ENCODE measurements at regions not wholly inside any gene's neighbourhood (a gene's known extent, or its start where the extent isn't known, plus 50 kb on each side); places are given as distances from the start of the nearest gene placed in this dataset.

GRCh38 chr7:83856094-83856493 lies 207.2 kb upstream of the SEMA3E start:
- no peak for TF ChIP-seq EP300 (IDR thresholded peaks at IDR 0.05; ENCODE audit: borderline replicate concordance)
- TF ChIP-seq ZBTB7A (IDR thresholded peaks at IDR 0.05; ENCODE audit: low read depth), result no peak
- no peak for TF ChIP-seq YY1 (IDR thresholded peaks at IDR 0.05; ENCODE audit: low read depth)
- TF ChIP-seq CEBPB (IDR thresholded peaks at IDR 0.05), result no peak
- TF ChIP-seq EGR1 (IDR thresholded peaks at IDR 0.05), result no peak
- TF ChIP-seq FOXM1 (IDR thresholded peaks at IDR 0.05; ENCODE audit: borderline replicate concordance, low read depth), result no peak
- TF ChIP-seq TEAD4 (IDR thresholded peaks at IDR 0.05), result no peak
- no peak for TF ChIP-seq RAD21 (IDR thresholded peaks at IDR 0.05; ENCODE audit: low read depth)
- TF ChIP-seq REST (IDR thresholded peaks at IDR 0.05; ENCODE audit: low read depth), result no peak
- TF ChIP-seq USF1 (IDR thresholded peaks at IDR 0.05), result no peak
- TF ChIP-seq TAF1 (IDR thresholded peaks at IDR 0.05; ENCODE audit: low read depth), result no peak
- no peak for TF ChIP-seq NFIC (IDR thresholded peaks at IDR 0.05)
- no peak for TF ChIP-seq CREB1 (IDR thresholded peaks at IDR 0.05; ENCODE audit: low read depth)
- no peak for TF ChIP-seq TCF12 (IDR thresholded peaks at IDR 0.05; ENCODE audit: low read depth)
- no peak for TF ChIP-seq MAX (IDR thresholded peaks at IDR 0.05)

GRCh38 chr7:83852136-83852535 lies 203.2 kb upstream of the SEMA3E start:
- TF ChIP-seq ZBTB7A (IDR thresholded peaks at IDR 0.05; ENCODE audit: low read depth), result no peak
- no peak for TF ChIP-seq RAD21 (IDR thresholded peaks at IDR 0.05; ENCODE audit: low read depth)
- no peak for TF ChIP-seq CEBPB (IDR thresholded peaks at IDR 0.05)
- no peak for TF ChIP-seq EGR1 (IDR thresholded peaks at IDR 0.05)
- TF ChIP-seq YY1 (IDR thresholded peaks at IDR 0.05; ENCODE audit: low read depth), result no peak
- TF ChIP-seq FOXM1 (IDR thresholded peaks at IDR 0.05; ENCODE audit: borderline replicate concordance, low read depth), result no peak
- no peak for TF ChIP-seq CREB1 (IDR thresholded peaks at IDR 0.05; ENCODE audit: low read depth)

- TF ChIP-seq TAF1 (IDR thresholded peaks at IDR 0.05; ENCODE audit: low read depth), result no peak
- no peak for TF ChIP-seq USF1 (IDR thresholded peaks at IDR 0.05)
- no peak for TF ChIP-seq YY1 (IDR thresholded peaks at IDR 0.05; ENCODE audit: low read depth)
- no peak for TF ChIP-seq CEBPB (IDR thresholded peaks at IDR 0.05)
- no peak for TF ChIP-seq EP300 (IDR thresholded peaks at IDR 0.05; ENCODE audit: borderline replicate concordance)
- no peak for TF ChIP-seq ZBTB7A (IDR thresholded peaks at IDR 0.05; ENCODE audit: low read depth)
- no peak for TF ChIP-seq RAD21 (IDR thresholded peaks at IDR 0.05; ENCODE audit: low read depth)
- TF ChIP-seq CREB1 (IDR thresholded peaks at IDR 0.05; ENCODE audit: low read depth), result no peak
- no peak for TF ChIP-seq EGR1 (IDR thresholded peaks at IDR 0.05)
- TF ChIP-seq NFIC (IDR thresholded peaks at IDR 0.05), result no peak
- TF ChIP-seq TEAD4 (IDR thresholded peaks at IDR 0.05), result no peak
- TF ChIP-seq TCF12 (IDR thresholded peaks at IDR 0.05; ENCODE audit: low read depth), result no peak
- TF ChIP-seq FOXM1 (IDR thresholded peaks at IDR 0.05; ENCODE audit: borderline replicate concordance, low read depth), result no peak
- no peak for TF ChIP-seq MAX (IDR thresholded peaks at IDR 0.05)
- TF ChIP-seq REST (IDR thresholded peaks at IDR 0.05; ENCODE audit: low read depth), result no peak
Observed at GRCh38 chr7:83851551-83851950, 202.6 kb upstream of the SEMA3E start.

- TF ChIP-seq USF1 (IDR thresholded peaks at IDR 0.05), result no peak
- no peak for TF ChIP-seq MAX (IDR thresholded peaks at IDR 0.05)
- TF ChIP-seq YY1 (IDR thresholded peaks at IDR 0.05; ENCODE audit: low read depth), result no peak
- TF ChIP-seq RAD21 (IDR thresholded peaks at IDR 0.05; ENCODE audit: low read depth), result no peak
- no peak for TF ChIP-seq NFIC (IDR thresholded peaks at IDR 0.05)
- TF ChIP-seq FOXM1 (IDR thresholded peaks at IDR 0.05; ENCODE audit: borderline replicate concordance, low read depth), result no peak
- TF ChIP-seq EP300 (IDR thresholded peaks at IDR 0.05; ENCODE audit: borderline replicate concordance), result no peak
- no peak for TF ChIP-seq TAF1 (IDR thresholded peaks at IDR 0.05; ENCODE audit: low read depth)
- no peak for TF ChIP-seq REST (IDR thresholded peaks at IDR 0.05; ENCODE audit: low read depth)
- TF ChIP-seq ZBTB7A (IDR thresholded peaks at IDR 0.05; ENCODE audit: low read depth), result no peak
- no peak for TF ChIP-seq TEAD4 (IDR thresholded peaks at IDR 0.05)
- TF ChIP-seq CREB1 (IDR thresholded peaks at IDR 0.05; ENCODE audit: low read depth), result no peak
- TF ChIP-seq CEBPB (IDR thresholded peaks at IDR 0.05), result no peak
- no peak for TF ChIP-seq EGR1 (IDR thresholded peaks at IDR 0.05)
- TF ChIP-seq TCF12 (IDR thresholded peaks at IDR 0.05; ENCODE audit: low read depth), result no peak
Observed at GRCh38 chr7:83850941-83851340, 202.0 kb upstream of the SEMA3E start.

All from Ishikawa (cell line).